ENCODE measurements at regions not wholly inside any gene's neighbourhood (a gene's known extent, or its start where the extent isn't known, plus 50 kb on each side); places are given as distances from the start of the nearest gene placed in this dataset.

DNA sequence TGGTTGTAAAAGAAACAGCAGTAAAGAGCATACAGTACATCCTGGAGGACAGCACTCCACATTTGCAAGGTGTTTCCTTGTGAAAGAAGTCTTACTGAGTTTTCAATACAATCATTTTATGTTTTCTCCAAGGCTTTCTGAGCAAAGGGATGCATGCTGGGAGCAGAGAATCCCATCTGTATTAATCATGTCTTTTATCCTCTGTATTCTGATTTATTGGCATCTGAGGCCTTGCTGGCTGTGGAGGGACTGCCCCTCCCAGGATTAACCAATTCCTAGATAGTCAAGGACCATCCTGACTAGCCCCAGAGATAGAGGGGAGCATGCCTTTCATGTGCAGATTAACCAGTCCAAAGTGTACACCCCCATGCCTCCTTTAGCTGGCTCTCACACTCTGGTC is 476.3 kb downstream of the SIPA1L2 start:
- TF ChIP-seq, protein P1, sequence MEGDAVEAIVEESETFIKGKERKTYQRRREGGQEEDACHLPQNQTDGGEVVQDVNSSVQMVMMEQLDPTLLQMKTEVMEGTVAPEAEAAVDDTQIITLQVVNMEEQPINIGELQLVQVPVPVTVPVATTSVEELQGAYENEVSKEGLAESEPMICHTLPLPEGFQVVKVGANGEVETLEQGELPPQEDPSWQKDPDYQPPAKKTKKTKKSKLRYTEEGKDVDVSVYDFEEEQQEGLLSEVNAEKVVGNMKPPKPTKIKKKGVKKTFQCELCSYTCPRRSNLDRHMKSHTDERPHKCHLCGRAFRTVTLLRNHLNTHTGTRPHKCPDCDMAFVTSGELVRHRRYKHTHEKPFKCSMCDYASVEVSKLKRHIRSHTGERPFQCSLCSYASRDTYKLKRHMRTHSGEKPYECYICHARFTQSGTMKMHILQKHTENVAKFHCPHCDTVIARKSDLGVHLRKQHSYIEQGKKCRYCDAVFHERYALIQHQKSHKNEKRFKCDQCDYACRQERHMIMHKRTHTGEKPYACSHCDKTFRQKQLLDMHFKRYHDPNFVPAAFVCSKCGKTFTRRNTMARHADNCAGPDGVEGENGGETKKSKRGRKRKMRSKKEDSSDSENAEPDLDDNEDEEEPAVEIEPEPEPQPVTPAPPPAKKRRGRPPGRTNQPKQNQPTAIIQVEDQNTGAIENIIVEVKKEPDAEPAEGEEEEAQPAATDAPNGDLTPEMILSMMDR (conservative IDR thresholded peaks at IDR 0.05) = no peak
- no peak overlapping the region for H3K27ac Mint-ChIP-seq
- no peak for DNase-seq
- H3K9ac ChIP-seq (ENCODE audit: extremely low read depth, low read length, poor library complexity, severe bottlenecking) = no peak overlapping the region
- H3K36me3 ChIP-seq (ENCODE audit: control insufficient read depth, insufficient read depth, low read length) = no peaks in the 10 kb centered on the region
- H3K36me3 Mint-ChIP-seq (ENCODE audit: low read depth) = no peaks in the 10 kb centered on the region
- H3K4me3 Mint-ChIP-seq = no peak overlapping the region
- H3K4me1 Mint-ChIP-seq = peaks cover 3% of the 10 kb centered on the region
- H3K27me3 Mint-ChIP-seq (ENCODE audit: insufficient read depth) = no peaks in the 10 kb centered on the region
- H3K9me3 ChIP-seq (ENCODE audit: control insufficient read depth, low read length) = peaks cover 2% of the 10 kb centered on the region
- no peak overlapping the region for H3K27ac ChIP-seq (ENCODE audit: low read depth, low read length)
- H3K4me1 ChIP-seq (ENCODE audit: control insufficient read depth, insufficient read depth, low read length) = no peaks in the 10 kb centered on the region
- no peaks in the 10 kb centered on the region for H3K9me3 Mint-ChIP-seq
- H3K4me3 ChIP-seq (ENCODE audit: low read length) = no peak overlapping the region
- H3K27me3 ChIP-seq (ENCODE audit: control insufficient read depth, insufficient read depth, low read length, poor library complexity, severe bottlenecking) = no peaks in the 10 kb centered on the region

DNA sequence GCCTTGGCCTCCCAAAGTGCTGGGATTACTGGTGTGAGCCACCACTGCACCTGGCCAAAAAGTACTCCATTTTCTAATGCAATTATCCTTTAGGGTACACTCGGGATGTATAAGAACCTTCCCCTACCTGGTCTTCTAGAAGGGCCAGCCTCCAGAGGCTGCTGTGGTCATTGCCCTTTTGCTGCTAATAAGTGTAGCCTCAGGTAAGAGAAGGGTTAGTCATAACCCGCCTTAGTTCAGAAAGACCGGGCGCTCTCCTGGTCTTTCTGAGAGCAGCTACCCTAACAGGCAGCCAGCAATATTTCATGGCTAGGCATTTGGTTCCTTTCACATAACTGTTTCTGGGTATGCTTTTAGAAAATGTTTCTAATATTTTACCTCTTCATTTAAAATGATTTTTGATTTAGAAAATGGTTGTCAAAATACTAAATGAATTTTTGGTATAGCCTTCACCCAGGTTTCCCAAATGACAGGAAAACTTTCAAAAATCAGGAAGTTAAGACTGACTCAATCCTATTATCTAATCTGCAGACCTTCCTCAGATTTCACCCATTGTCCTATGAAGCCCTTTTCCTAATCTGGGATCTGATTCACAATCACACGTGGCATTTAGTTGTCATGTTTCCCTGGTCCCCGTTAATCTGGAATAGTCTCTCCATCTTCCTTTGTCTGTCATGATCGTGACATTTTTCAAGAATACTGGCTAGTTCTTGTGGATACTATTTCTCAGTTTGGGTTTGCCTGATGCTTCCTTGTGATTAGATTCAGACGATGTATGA is 479.0 kb downstream of the SIPA1L2 start:
- Mint-ChIP-seq H3K27me3 (ENCODE audit: insufficient read depth) (no peaks in the 10 kb centered on the region), H3K9me3 (no peaks in the 10 kb centered on the region), H3K27ac (no peak overlapping the region), H3K4me1 (peaks cover 3% of the 10 kb centered on the region), H3K36me3 (ENCODE audit: low read depth) (no peaks in the 10 kb centered on the region), H3K4me3 (no peak overlapping the region)
- Histone ChIP-seq H3K36me3 (ENCODE audit: control insufficient read depth, insufficient read depth, low read length) (no peaks in the 10 kb centered on the region), H3K9me3 (ENCODE audit: control insufficient read depth, low read length) (no peaks in the 10 kb centered on the region), H3K4me1 (ENCODE audit: control insufficient read depth, insufficient read depth, low read length) (peaks cover 2% of the 10 kb centered on the region), H3K27me3 (ENCODE audit: control insufficient read depth, insufficient read depth, low read length, poor library complexity, severe bottlenecking) (no peaks in the 10 kb centered on the region), H3K9ac (ENCODE audit: extremely low read depth, low read length, poor library complexity, severe bottlenecking) (no peak overlapping the region), H3K4me3 (ENCODE audit: low read length) (no peak overlapping the region), H3K27ac (ENCODE audit: low read depth, low read length) (no peak overlapping the region)
- WGBS, 2 experiments (ENCODE audit: insufficient coverage in 1 of 2, insufficient read length in 1 of 2) = 88 to 93% methylated on average over 7 to 8 of the region's 8 CpGs
- DNase-seq = no peak
- TF ChIP-seq, protein P1 (conservative IDR thresholded peaks at IDR 0.05) = no peak

DNA sequence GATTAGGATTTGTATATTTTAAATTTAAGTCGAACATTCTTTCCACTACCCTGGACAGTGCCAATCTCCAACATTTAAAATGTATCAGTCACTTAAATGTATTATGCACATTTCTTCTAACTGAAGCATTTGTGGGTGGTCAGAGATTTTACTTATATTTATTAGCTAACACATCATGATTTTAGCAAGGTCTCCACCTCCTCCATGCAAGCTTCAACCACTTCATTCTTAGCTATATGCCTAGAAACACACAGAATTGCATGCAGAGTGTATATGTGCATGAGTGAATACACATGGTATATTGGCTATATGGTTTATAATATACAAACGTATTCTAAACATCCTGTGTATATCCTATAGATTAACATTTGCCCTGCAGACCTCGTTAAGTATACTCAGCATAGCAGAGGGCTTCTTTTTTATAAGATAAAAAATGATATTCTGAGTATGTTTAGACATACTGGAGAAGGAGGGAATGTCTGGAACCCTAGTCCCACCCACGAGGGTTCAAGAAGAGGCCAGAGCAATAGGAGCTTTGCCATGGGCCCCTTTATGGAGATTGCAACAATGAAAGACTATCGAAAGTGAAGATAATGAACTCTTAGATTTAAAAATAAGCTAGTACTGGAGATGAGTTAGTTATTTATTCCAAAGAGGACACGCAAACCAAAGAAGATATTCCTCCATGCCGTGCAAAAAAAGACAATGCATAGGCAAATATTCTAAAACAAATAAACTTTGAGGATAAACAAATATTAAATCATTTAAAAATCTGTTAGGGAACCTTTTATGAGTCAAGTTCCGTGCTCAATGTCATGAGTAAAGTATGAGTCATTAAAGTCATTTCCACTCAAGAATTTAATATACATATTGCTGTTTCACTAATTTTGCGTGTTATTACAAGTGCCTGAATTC is 480.4 kb downstream of the SIPA1L2 start:
- Histone ChIP-seq H3K4me1 (ENCODE audit: control insufficient read depth, insufficient read depth, low read length) (peaks cover 2% of the 10 kb centered on the region), H3K4me3 (ENCODE audit: low read length) (no peak overlapping the region), H3K27ac (ENCODE audit: low read depth, low read length) (no peak overlapping the region), H3K9ac (ENCODE audit: extremely low read depth, low read length, poor library complexity, severe bottlenecking) (no peak overlapping the region), H3K36me3 (ENCODE audit: control insufficient read depth, insufficient read depth, low read length) (no peaks in the 10 kb centered on the region), H3K9me3 (ENCODE audit: control insufficient read depth, low read length) (no peaks in the 10 kb centered on the region), H3K27me3 (ENCODE audit: control insufficient read depth, insufficient read depth, low read length, poor library complexity, severe bottlenecking) (no peaks in the 10 kb centered on the region)
- H3K27me3 Mint-ChIP-seq (ENCODE audit: insufficient read depth) = no peaks in the 10 kb centered on the region
- H3K9me3 Mint-ChIP-seq = no peaks in the 10 kb centered on the region
- WGBS, 2 experiments (ENCODE audit: insufficient coverage in 1 of 2, insufficient read length in 1 of 2) = 90 to 93% methylated on average over 2 to 7 of the region's 9 CpGs
- TF ChIP-seq, protein P1 (conservative IDR thresholded peaks at IDR 0.05) = no peak
- H3K27ac Mint-ChIP-seq = no peak overlapping the region
- no peak overlapping the region for H3K4me3 Mint-ChIP-seq
- H3K36me3 Mint-ChIP-seq (ENCODE audit: low read depth) = no peaks in the 10 kb centered on the region
- no peak for DNase-seq
- peaks cover 3% of the 10 kb centered on the region for H3K4me1 Mint-ChIP-seq

Measured in endodermal cell (in vitro differentiated cells).